ENCODE measurements at regions not wholly inside any gene's neighbourhood (a gene's known extent, or its start where the extent isn't known, plus 50 kb on each side); places are given as distances from the start of the nearest gene placed in this dataset.

DNA sequence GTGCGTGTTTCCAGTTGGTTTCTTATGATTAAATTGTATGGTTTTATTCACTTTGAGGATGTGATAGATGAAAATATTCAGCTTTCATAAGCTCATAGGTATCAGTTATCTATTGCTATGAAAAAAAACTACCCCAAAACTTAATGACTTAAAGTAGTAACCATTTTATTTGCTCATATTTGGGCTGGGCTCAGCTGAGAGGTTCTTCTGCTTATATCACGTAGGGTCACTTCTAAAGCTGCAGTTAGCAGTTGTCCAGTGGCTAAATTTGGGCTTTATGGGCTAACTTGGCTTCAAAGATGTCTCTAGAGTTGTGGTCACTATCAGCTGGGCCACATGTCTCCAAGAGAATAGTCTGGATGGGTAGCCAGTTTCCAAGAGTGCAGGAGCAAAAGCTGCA lies 206.4 kb upstream of the LYPLAL1 start:
- CTCF ChIA-PET: no interaction called here
- no peaks in the 10 kb centered on the region for H4K20me1 ChIP-seq (ENCODE audit: low read length)
- POLR2A ChIA-PET (ENCODE audit: unreplicated experiment): no interaction called here
- no peak overlapping the region for H3K27ac ChIP-seq (ENCODE audit: low read length)
- H3F3A ChIP-seq (ENCODE audit: low read length, unreplicated experiment): no peaks in the 10 kb centered on the region
- no peaks in the 10 kb centered on the region for H3K9me2 ChIP-seq (replicated peaks; ENCODE audit: low read length)
- H3K4me3 ChIP-seq (ENCODE audit: low read length): no peak overlapping the region
- H2AFZ ChIP-seq (ENCODE audit: low read length): no peak overlapping the region
- no peak overlapping the region for H3K4me2 ChIP-seq (ENCODE audit: low read length)
- DNase-seq (no peak), ATAC-seq (no peak)
- H3K9ac ChIP-seq (ENCODE audit: low read length): no peak overlapping the region
- intact Hi-C loops (cut with micrococcal nuclease): no loop called here
- BruUV-seq (replicated peaks): no TSS peak
- 0 out of 2 replicates have a peak, but pooled peaks cover 5% of the 10 kb centered on the region for H3K4me1 ChIP-seq (ENCODE audit: insufficient read depth, low read length)
- no peaks in the 10 kb centered on the region for H3K27me3 ChIP-seq (ENCODE audit: low read length)
- TF ChIP-seq EZH2 (IDR thresholded peaks at IDR 0.05; ENCODE audit: low read length, unreplicated experiment) (no peak), EZH2phosphoT487 (IDR thresholded peaks at IDR 0.05; ENCODE audit: borderline replicate concordance, low read length) (no peak)
- TF ChIP-seq, protein P1, sequence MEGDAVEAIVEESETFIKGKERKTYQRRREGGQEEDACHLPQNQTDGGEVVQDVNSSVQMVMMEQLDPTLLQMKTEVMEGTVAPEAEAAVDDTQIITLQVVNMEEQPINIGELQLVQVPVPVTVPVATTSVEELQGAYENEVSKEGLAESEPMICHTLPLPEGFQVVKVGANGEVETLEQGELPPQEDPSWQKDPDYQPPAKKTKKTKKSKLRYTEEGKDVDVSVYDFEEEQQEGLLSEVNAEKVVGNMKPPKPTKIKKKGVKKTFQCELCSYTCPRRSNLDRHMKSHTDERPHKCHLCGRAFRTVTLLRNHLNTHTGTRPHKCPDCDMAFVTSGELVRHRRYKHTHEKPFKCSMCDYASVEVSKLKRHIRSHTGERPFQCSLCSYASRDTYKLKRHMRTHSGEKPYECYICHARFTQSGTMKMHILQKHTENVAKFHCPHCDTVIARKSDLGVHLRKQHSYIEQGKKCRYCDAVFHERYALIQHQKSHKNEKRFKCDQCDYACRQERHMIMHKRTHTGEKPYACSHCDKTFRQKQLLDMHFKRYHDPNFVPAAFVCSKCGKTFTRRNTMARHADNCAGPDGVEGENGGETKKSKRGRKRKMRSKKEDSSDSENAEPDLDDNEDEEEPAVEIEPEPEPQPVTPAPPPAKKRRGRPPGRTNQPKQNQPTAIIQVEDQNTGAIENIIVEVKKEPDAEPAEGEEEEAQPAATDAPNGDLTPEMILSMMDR (conservative IDR thresholded peaks at IDR 0.05; ENCODE audit: low read depth, low read length): no peak
- no peaks in the 10 kb centered on the region for H3K79me2 ChIP-seq (ENCODE audit: low read length)
- H3K36me3 ChIP-seq (ENCODE audit: low read depth, low read length): no peaks in the 10 kb centered on the region
- H3K9me3 ChIP-seq (ENCODE audit: low read length): 0 out of 2 replicates have a peak, but pooled peaks cover 6% of the 10 kb centered on the region

DNA sequence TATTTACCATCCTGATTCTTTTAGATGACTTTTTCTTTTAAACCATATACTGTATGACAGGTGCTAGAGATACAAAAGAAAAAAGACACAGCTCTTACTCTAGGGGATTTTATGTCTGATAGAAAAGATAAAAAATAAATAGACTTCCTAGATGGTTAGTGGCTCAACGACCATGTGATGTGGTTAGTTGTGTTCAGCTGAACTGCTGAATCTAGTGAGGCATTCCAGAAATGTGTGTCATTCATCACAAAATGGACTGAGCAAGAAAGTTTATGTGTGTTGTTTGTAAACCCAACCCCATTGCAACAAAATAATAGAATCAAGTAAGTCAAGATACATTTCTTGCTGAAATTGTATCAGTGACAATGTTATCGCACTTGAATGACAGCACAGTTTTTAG lies 205.8 kb upstream of the LYPLAL1 start:
- DNase-seq (peak; percentile 53), ATAC-seq (peak; percentile 29)
- 0 out of 2 replicates have a peak, but pooled peaks cover 5% of the 10 kb centered on the region for H3K4me1 ChIP-seq (ENCODE audit: insufficient read depth, low read length)
- BruUV-seq (replicated peaks): no TSS peak
- H3K4me3 ChIP-seq (ENCODE audit: low read length): no peak overlapping the region
- H3K27me3 ChIP-seq (ENCODE audit: low read length): no peaks in the 10 kb centered on the region
- TF ChIP-seq EZH2 (IDR thresholded peaks at IDR 0.05; ENCODE audit: low read length, unreplicated experiment) (no peak), EZH2phosphoT487 (IDR thresholded peaks at IDR 0.05; ENCODE audit: borderline replicate concordance, low read length) (no peak)
- TF ChIP-seq, protein P1 (conservative IDR thresholded peaks at IDR 0.05; ENCODE audit: low read depth, low read length): no peak
- H3K9ac ChIP-seq (ENCODE audit: low read length): no peak overlapping the region
- POLR2A ChIA-PET (ENCODE audit: unreplicated experiment): no interaction called here
- no peaks in the 10 kb centered on the region for H3K9me2 ChIP-seq (replicated peaks; ENCODE audit: low read length)
- H3F3A ChIP-seq (ENCODE audit: low read length, unreplicated experiment): no peaks in the 10 kb centered on the region
- H4K20me1 ChIP-seq (ENCODE audit: low read length): no peaks in the 10 kb centered on the region
- no peak overlapping the region for H3K27ac ChIP-seq (ENCODE audit: low read length)
- CTCF ChIA-PET: no interaction called here
- no peaks in the 10 kb centered on the region for H3K79me2 ChIP-seq (ENCODE audit: low read length)
- no peaks in the 10 kb centered on the region for H3K36me3 ChIP-seq (ENCODE audit: low read depth, low read length)
- H3K4me2 ChIP-seq (ENCODE audit: low read length): no peak overlapping the region
- 0 out of 2 replicates have a peak, but pooled peaks cover 6% of the 10 kb centered on the region for H3K9me3 ChIP-seq (ENCODE audit: low read length)
- intact Hi-C loops (cut with micrococcal nuclease): no loop called here
- H2AFZ ChIP-seq (ENCODE audit: low read length): no peak overlapping the region

DNA sequence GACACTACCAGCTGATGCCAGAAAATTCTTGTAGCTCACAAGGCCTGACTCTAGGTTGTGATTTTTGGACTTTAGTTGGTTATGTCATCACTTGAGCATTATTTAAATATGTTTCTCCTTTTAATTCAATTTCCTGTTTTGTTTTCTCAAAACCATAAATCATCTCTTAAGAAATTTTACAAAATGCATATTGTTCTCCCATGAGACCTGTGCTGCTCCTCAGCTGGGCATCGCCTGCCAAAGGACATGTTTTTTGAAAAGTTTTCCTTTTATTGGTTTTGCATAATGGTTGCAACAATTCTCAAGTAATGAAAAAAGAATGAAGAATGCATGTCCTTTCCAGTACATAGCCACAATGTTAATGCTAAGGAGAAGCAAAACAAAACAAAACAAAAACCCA lies 204.7 kb upstream of the LYPLAL1 start:
- CTCF ChIA-PET: no interaction called here
- H3K27me3 ChIP-seq (ENCODE audit: low read length): no peaks in the 10 kb centered on the region

More for the DNA sequence above, 204.7 kb upstream of the LYPLAL1 start:
- no peak overlapping the region for H3K4me2 ChIP-seq (ENCODE audit: low read length)
- H3K9me2 ChIP-seq (replicated peaks; ENCODE audit: low read length): no peaks in the 10 kb centered on the region
- H3K4me1 ChIP-seq (ENCODE audit: insufficient read depth, low read length): 0 out of 2 replicates have a peak, but pooled peaks cover 5% of the 10 kb centered on the region
- BruUV-seq (replicated peaks): no TSS peak
- H4K20me1 ChIP-seq (ENCODE audit: low read length): no peaks in the 10 kb centered on the region
- no peak for ATAC-seq
- TF ChIP-seq, protein P1 (conservative IDR thresholded peaks at IDR 0.05; ENCODE audit: low read depth, low read length): no peak
- TF ChIP-seq EZH2 (IDR thresholded peaks at IDR 0.05; ENCODE audit: low read length, unreplicated experiment) (no peak), EZH2phosphoT487 (IDR thresholded peaks at IDR 0.05; ENCODE audit: borderline replicate concordance, low read length) (no peak)
- DNase-seq: no peak
- POLR2A ChIA-PET (ENCODE audit: unreplicated experiment): no interaction called here
- 0 out of 2 replicates have a peak, but pooled peaks cover 6% of the 10 kb centered on the region for H3K9me3 ChIP-seq (ENCODE audit: low read length)
- intact Hi-C loops (cut with micrococcal nuclease): no loop called here
- no peak overlapping the region for H2AFZ ChIP-seq (ENCODE audit: low read length)
- no peak overlapping the region for H3K4me3 ChIP-seq (ENCODE audit: low read length)
- no peak overlapping the region for H3K9ac ChIP-seq (ENCODE audit: low read length)
- no peaks in the 10 kb centered on the region for H3F3A ChIP-seq (ENCODE audit: low read length, unreplicated experiment)
- H3K79me2 ChIP-seq (ENCODE audit: low read length): no peaks in the 10 kb centered on the region
- H3K27ac ChIP-seq (ENCODE audit: low read length): no peak overlapping the region
- H3K36me3 ChIP-seq (ENCODE audit: low read depth, low read length): no peaks in the 10 kb centered on the region
